CD4-positive, CD25-positive, alpha-beta regulatory T cell (primary cell): ENCODE measurements at regions not wholly inside any gene's neighbourhood (a gene's known extent, or its start where the extent isn't known, plus 50 kb on each side); places are given as distances from the start of the nearest gene placed in this dataset.

Experiments used
- ATAC-seq, 2 donors: fragments of 150-1000 bp; cut with Tn5 transposase; one replicate each; pipeline ENCODE4 v1.10.0; 2021; ENCODE audit warnings: low read depth in 2 of 2, moderate number of reproducible peaks in 2 of 2, moderate library complexity in 1 of 2
- DNase-seq, 3 donors: peaks; one replicate each; pipeline versions ENCODE4 v3.0.0 to v3.0.0-alpha.2; 2012 to 2022; ENCODE audit warnings: mixed read lengths in 1 of 3
- H3K27ac ChIP-seq: one replicate; pipeline ENCODE4 v1.7.0; 2013; ENCODE audit warnings: mild to moderate bottlenecking, low read length; ENCODE audit not compliant: insufficient read depth, poor library complexity, severe bottlenecking
- H3K27me3 ChIP-seq: one replicate; pipeline ENCODE4 v1.7.0; 2013; ENCODE audit warnings: low read length; ENCODE audit not compliant: control insufficient read depth, insufficient read depth
- H3K36me3 ChIP-seq: one replicate; pipeline ENCODE4 v1.7.0; 2013; ENCODE audit warnings: mild to moderate bottlenecking, low read length, moderate library complexity; ENCODE audit not compliant: control insufficient read depth, insufficient read depth
- H3K4me1 ChIP-seq: 2 replicates; pipeline ENCODE4 v1.7.0; 2013; ENCODE audit warnings: mild to moderate bottlenecking, low read length; ENCODE audit not compliant: insufficient read depth, control insufficient read depth, poor library complexity, severe bottlenecking
- H3K4me3 ChIP-seq: one replicate; pipeline ENCODE4 v1.7.0; 2013; ENCODE audit warnings: low read depth, mild to moderate bottlenecking, low read length, moderate library complexity
- H3K9me3 ChIP-seq, 2 experiments: 1 replicate in 1 of 2; 2 replicates in 1 of 2; pipeline ENCODE4 v1.7.0; 2013; ENCODE audit warnings: low read length in 2 of 2, mild to moderate bottlenecking in 1 of 2, moderate library complexity in 1 of 2; ENCODE audit not compliant: control insufficient read depth in 2 of 2
- H3K27ac Mint-ChIP-seq, 3 donors: one replicate each; pipeline ENCODE4 v1.8.0; 2020 to 2022; ENCODE audit warnings: mild to moderate bottlenecking in 3 of 3, mixed read lengths in 3 of 3, moderate library complexity in 2 of 3
- H3K27me3 Mint-ChIP-seq: one replicate; pipeline ENCODE4 v1.8.0; 2022; ENCODE audit warnings: mild to moderate bottlenecking, mixed read lengths
- H3K36me3 Mint-ChIP-seq: one replicate; pipeline ENCODE4 v1.8.0; 2020; ENCODE audit warnings: mixed read lengths
- H3K4me1 Mint-ChIP-seq, 4 donors: one replicate each; pipeline ENCODE4 v1.8.0; 2020 to 2022; ENCODE audit warnings: mixed read lengths in 4 of 4, mild to moderate bottlenecking in 1 of 4
- H3K4me3 Mint-ChIP-seq, 4 donors: one replicate each; pipeline ENCODE4 v1.8.0; 2020 to 2022; ENCODE audit warnings: mild to moderate bottlenecking in 4 of 4, mixed read lengths in 4 of 4, moderate library complexity in 3 of 4
- H3K9me3 Mint-ChIP-seq, 7 donors: one replicate each; pipeline ENCODE4 v1.8.0; 2020 to 2022; ENCODE audit warnings: mixed read lengths in 7 of 7, mild to moderate bottlenecking in 3 of 7, moderate library complexity in 2 of 7

GRCh38 chr4:62262676-62263075 lies 1062.5 kb downstream of the ADGRL3 start:
- Histone ChIP-seq H3K4me1 (no peaks in the 10 kb centered on the region), H3K36me3 (no peaks in the 10 kb centered on the region), H3K9me3 (peaks cover 0 to 6% of the 10 kb centered on the region in 2 experiments), H3K4me3 (no peak overlapping the region), H3K27me3 (no peaks in the 10 kb centered on the region), H3K27ac (no peak overlapping the region)
- no peak for DNase-seq
- Mint-ChIP-seq H3K27ac (no peak overlapping the region), H3K4me1 (no peaks in the 10 kb centered on the region), H3K36me3 (no peaks in the 10 kb centered on the region), H3K4me3 (no peak overlapping the region), H3K9me3 (peaks cover 4 to 36% (median 12%) of the 10 kb centered on the region in 7 donors), H3K27me3 (no peaks in the 10 kb centered on the region)
- no peak for ATAC-seq

GRCh38 chr4:62260254-62260653 lies 1060.1 kb downstream of the ADGRL3 start:
- H3K9me3 Mint-ChIP-seq: peaks cover 5 to 45% (median 7%) of the 10 kb centered on the region in 7 donors
- ATAC-seq: no peak
- H3K4me3 Mint-ChIP-seq: no peak overlapping the region
- no peak overlapping the region for H3K27ac Mint-ChIP-seq
- no peaks in the 10 kb centered on the region for H3K4me1 Mint-ChIP-seq
- Histone ChIP-seq H3K9me3 (peaks cover 0 to 9% of the 10 kb centered on the region in 2 experiments), H3K27me3 (no peaks in the 10 kb centered on the region), H3K4me1 (no peaks in the 10 kb centered on the region), H3K4me3 (no peak overlapping the region), H3K27ac (no peak overlapping the region), H3K36me3 (no peaks in the 10 kb centered on the region)
- H3K27me3 Mint-ChIP-seq: no peaks in the 10 kb centered on the region
- H3K36me3 Mint-ChIP-seq: no peaks in the 10 kb centered on the region
- DNase-seq: no peak

GRCh38 chr4:62256479-62256878 lies 1056.4 kb downstream of the ADGRL3 start:
- no peak overlapping the region for H3K4me3 ChIP-seq
- Mint-ChIP-seq H3K4me1 (no peaks in the 10 kb centered on the region), H3K27ac (no peak overlapping the region), H3K36me3 (no peaks in the 10 kb centered on the region), H3K4me3 (no peak overlapping the region), H3K27me3 (no peaks in the 10 kb centered on the region), H3K9me3 (peaks cover 4 to 40% (median 6%) of the 10 kb centered on the region in 7 donors)
- no peaks in the 10 kb centered on the region for H3K36me3 ChIP-seq
- no peaks in the 10 kb centered on the region for H3K27me3 ChIP-seq
- ATAC-seq: no peak
- DNase-seq: no peak
- peaks cover 0 to 13% of the 10 kb centered on the region in 2 experiments for H3K9me3 ChIP-seq
- no peak overlapping the region for H3K27ac ChIP-seq
- no peaks in the 10 kb centered on the region for H3K4me1 ChIP-seq

- H3K27me3 Mint-ChIP-seq: no peaks in the 10 kb centered on the region
- Histone ChIP-seq H3K9me3 (peaks cover 0 to 6% of the 10 kb centered on the region in 2 experiments), H3K4me1 (no peaks in the 10 kb centered on the region), H3K36me3 (no peaks in the 10 kb centered on the region), H3K27ac (no peak overlapping the region), H3K27me3 (no peaks in the 10 kb centered on the region), H3K4me3 (no peak overlapping the region)
- H3K27ac Mint-ChIP-seq: no peak overlapping the region
- H3K4me1 Mint-ChIP-seq: no peaks in the 10 kb centered on the region
- no peak for DNase-seq
- H3K36me3 Mint-ChIP-seq: no peaks in the 10 kb centered on the region
- ATAC-seq: no peak
- H3K4me3 Mint-ChIP-seq: no peak overlapping the region
- H3K9me3 Mint-ChIP-seq: peaks cover 0 to 34% (median 4%) of the 10 kb centered on the region in 7 donors
These were observed 1052.6 kb downstream of the ADGRL3 start for GRCh38 chr4:62252728-62253127.

- Histone ChIP-seq H3K27me3 (no peaks in the 10 kb centered on the region), H3K36me3 (no peaks in the 10 kb centered on the region), H3K4me3 (no peak overlapping the region), H3K9me3 (peaks cover 0 to 2% of the 10 kb centered on the region in 2 experiments), H3K4me1 (no peaks in the 10 kb centered on the region), H3K27ac (no peak overlapping the region)
- no peaks in the 10 kb centered on the region for H3K36me3 Mint-ChIP-seq
- no peak for DNase-seq
- H3K9me3 Mint-ChIP-seq: peaks cover 0 to 17% (median 4%) of the 10 kb centered on the region in 7 donors
- H3K27me3 Mint-ChIP-seq: no peaks in the 10 kb centered on the region
- no peaks in the 10 kb centered on the region for H3K4me1 Mint-ChIP-seq
- H3K27ac Mint-ChIP-seq: no peak overlapping the region
- no peak for ATAC-seq
- H3K4me3 Mint-ChIP-seq: no peak overlapping the region
These were observed 1050.0 kb downstream of the ADGRL3 start for GRCh38 chr4:62250100-62250499.

GRCh38 chr4:62243895-62244294 lies 1043.8 kb downstream of the ADGRL3 start:
- Histone ChIP-seq H3K4me1 (no peaks in the 10 kb centered on the region), H3K27me3 (no peaks in the 10 kb centered on the region), H3K4me3 (no peak overlapping the region), H3K9me3 (peaks cover 0 to 3% of the 10 kb centered on the region in 2 experiments), H3K27ac (no peak overlapping the region), H3K36me3 (no peaks in the 10 kb centered on the region)
- H3K4me3 Mint-ChIP-seq: no peak overlapping the region
- no peaks in the 10 kb centered on the region for H3K36me3 Mint-ChIP-seq
- DNase-seq (no peak), ATAC-seq (no peak)
- no peaks in the 10 kb centered on the region for H3K4me1 Mint-ChIP-seq
- H3K27me3 Mint-ChIP-seq: no peaks in the 10 kb centered on the region
- no peak overlapping the region for H3K27ac Mint-ChIP-seq
- peaks cover 0 to 36% (median 13%) of the 10 kb centered on the region in 7 donors for H3K9me3 Mint-ChIP-seq

- H3K27me3 Mint-ChIP-seq: no peaks in the 10 kb centered on the region
- H3K9me3 ChIP-seq: peaks cover 0 to 4% of the 10 kb centered on the region in 2 experiments
- H3K4me1 ChIP-seq: no peaks in the 10 kb centered on the region
- H3K27ac Mint-ChIP-seq: no peak overlapping the region
- no peaks in the 10 kb centered on the region for H3K36me3 ChIP-seq
- no peaks in the 10 kb centered on the region for H3K27me3 ChIP-seq
- no peak overlapping the region for H3K4me3 ChIP-seq
- no peak overlapping the region for H3K4me3 Mint-ChIP-seq
- ATAC-seq: no peak
- H3K36me3 Mint-ChIP-seq: no peaks in the 10 kb centered on the region
- H3K9me3 Mint-ChIP-seq: peaks cover 0 to 30% (median 9%) of the 10 kb centered on the region in 7 donors
- no peak overlapping the region for H3K27ac ChIP-seq
- DNase-seq: no peak
- no peaks in the 10 kb centered on the region for H3K4me1 Mint-ChIP-seq
These were observed 1035.8 kb downstream of the ADGRL3 start for GRCh38 chr4:62235911-62236310.

GRCh38 chr4:62232814-62233213 lies 1032.7 kb downstream of the ADGRL3 start:
- Mint-ChIP-seq H3K4me1 (no peaks in the 10 kb centered on the region), H3K9me3 (peaks cover 0 to 17% (median 8%) of the 10 kb centered on the region in 7 donors), H3K4me3 (no peak overlapping the region), H3K27ac (no peak overlapping the region), H3K27me3 (no peaks in the 10 kb centered on the region), H3K36me3 (no peaks in the 10 kb centered on the region)
- Histone ChIP-seq H3K36me3 (no peaks in the 10 kb centered on the region), H3K4me3 (no peak overlapping the region), H3K27me3 (no peaks in the 10 kb centered on the region), H3K9me3 (peaks cover 0 to 4% of the 10 kb centered on the region in 2 experiments), H3K4me1 (no peaks in the 10 kb centered on the region), H3K27ac (no peak overlapping the region)
- no peak for DNase-seq
- no peak for ATAC-seq
